ENCODE measurements at regions not wholly inside any gene's neighbourhood (a gene's known extent, or its start where the extent isn't known, plus 50 kb on each side); places are given as distances from the start of the nearest gene placed in this dataset.

GRCh38 chr4:35933901-35934300, 310.4 kb downstream of the ARAP2 start:
- H3K27me3 ChIP-seq (replicated peaks; ENCODE audit: insufficient read depth, low read depth, low read length, poor library complexity): no peaks in the 10 kb centered on the region
- CTCF ChIA-PET: interaction anchor here (0.6 kb wide), 1 partner anchor 206 kb away, joined by 3 read pairs; no protein-coding TSS in a partner anchor
- intact Hi-C loops (cut with micrococcal nuclease; ENCODE audit: unreplicated experiment): no loop called here
- no TSS peak for BruUV-seq (replicated peaks)
- no peak for TF ChIP-seq EZH2 (IDR thresholded peaks at IDR 0.05; ENCODE audit: borderline replicate concordance, low read depth, low read length, poor library complexity, severe bottlenecking)
- TF ChIP-seq, protein P1, sequence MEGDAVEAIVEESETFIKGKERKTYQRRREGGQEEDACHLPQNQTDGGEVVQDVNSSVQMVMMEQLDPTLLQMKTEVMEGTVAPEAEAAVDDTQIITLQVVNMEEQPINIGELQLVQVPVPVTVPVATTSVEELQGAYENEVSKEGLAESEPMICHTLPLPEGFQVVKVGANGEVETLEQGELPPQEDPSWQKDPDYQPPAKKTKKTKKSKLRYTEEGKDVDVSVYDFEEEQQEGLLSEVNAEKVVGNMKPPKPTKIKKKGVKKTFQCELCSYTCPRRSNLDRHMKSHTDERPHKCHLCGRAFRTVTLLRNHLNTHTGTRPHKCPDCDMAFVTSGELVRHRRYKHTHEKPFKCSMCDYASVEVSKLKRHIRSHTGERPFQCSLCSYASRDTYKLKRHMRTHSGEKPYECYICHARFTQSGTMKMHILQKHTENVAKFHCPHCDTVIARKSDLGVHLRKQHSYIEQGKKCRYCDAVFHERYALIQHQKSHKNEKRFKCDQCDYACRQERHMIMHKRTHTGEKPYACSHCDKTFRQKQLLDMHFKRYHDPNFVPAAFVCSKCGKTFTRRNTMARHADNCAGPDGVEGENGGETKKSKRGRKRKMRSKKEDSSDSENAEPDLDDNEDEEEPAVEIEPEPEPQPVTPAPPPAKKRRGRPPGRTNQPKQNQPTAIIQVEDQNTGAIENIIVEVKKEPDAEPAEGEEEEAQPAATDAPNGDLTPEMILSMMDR (conservative IDR thresholded peaks at IDR 0.05; ENCODE audit: low read depth, low read length): no peak
- no peaks in the 10 kb centered on the region for H3K36me3 ChIP-seq (ENCODE audit: insufficient read depth, low read length, poor library complexity, severe bottlenecking)
- H3K4me1 ChIP-seq (ENCODE audit: insufficient read depth, low read length, poor library complexity, severe bottlenecking): no peaks in the 10 kb centered on the region
- H3K4me3 ChIP-seq (ENCODE audit: low read depth, low read length, poor library complexity, severe bottlenecking): no peak overlapping the region
- POLR2A ChIA-PET (ENCODE audit: low non-redundant PET): no interaction called here
- H3K9me3 ChIP-seq (ENCODE audit: low read depth, low read length, poor library complexity, severe bottlenecking): no peaks in the 10 kb centered on the region
- H3K27ac ChIP-seq (ENCODE audit: low read depth, low read length, poor library complexity, severe bottlenecking): no peak overlapping the region
- no peak for DNase-seq (ENCODE audit: low spot score)

DNA sequence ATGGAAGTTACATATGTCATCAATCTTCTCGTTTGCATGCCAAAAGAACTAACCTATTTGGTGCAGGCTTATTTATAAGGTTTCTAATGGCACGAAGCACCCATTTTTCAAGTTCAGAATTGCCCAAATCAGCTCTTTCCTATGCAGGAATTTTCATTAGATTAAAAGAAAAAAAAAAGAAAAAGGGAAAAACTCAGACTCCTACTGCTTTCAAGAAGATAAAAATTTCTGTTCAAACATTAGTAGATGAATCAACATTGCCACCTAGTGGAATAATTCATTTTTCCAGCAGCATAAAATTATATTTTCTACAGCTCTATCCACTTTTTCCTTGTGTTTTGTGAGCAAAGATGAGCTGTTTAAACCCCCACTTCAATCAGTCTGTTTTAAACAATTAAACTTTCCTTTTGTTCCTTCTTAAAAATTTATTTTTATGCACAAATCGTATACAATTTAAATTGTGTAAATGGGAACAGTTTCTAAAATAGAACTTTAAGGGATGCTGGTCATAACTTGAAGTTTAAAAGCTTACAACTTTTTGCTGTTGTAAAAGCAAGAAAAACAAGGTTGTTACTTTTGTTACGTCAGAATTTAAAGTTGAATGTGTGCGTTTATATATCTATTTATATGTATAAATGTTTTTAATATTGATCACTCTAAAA, 309.9 kb downstream of the ARAP2 start:
- no peak for TF ChIP-seq EZH2 (IDR thresholded peaks at IDR 0.05; ENCODE audit: borderline replicate concordance, low read depth, low read length, poor library complexity, severe bottlenecking)
- TF ChIP-seq, protein P1 (conservative IDR thresholded peaks at IDR 0.05; ENCODE audit: low read depth, low read length): peak; percentile 64
- intact Hi-C loops (cut with micrococcal nuclease; ENCODE audit: unreplicated experiment): no loop called here
- no peaks in the 10 kb centered on the region for H3K27me3 ChIP-seq (replicated peaks; ENCODE audit: insufficient read depth, low read depth, low read length, poor library complexity)
- no peak overlapping the region for H3K27ac ChIP-seq (ENCODE audit: low read depth, low read length, poor library complexity, severe bottlenecking)
- POLR2A ChIA-PET (ENCODE audit: low non-redundant PET): no interaction called here
- H3K36me3 ChIP-seq (ENCODE audit: insufficient read depth, low read length, poor library complexity, severe bottlenecking): no peaks in the 10 kb centered on the region
- peak; percentile 39 for DNase-seq (ENCODE audit: low spot score)
- BruUV-seq (replicated peaks): no TSS peak
- no peaks in the 10 kb centered on the region for H3K4me1 ChIP-seq (ENCODE audit: insufficient read depth, low read length, poor library complexity, severe bottlenecking)
- CTCF ChIA-PET: no interaction called here
- no peaks in the 10 kb centered on the region for H3K9me3 ChIP-seq (ENCODE audit: low read depth, low read length, poor library complexity, severe bottlenecking)
- H3K4me3 ChIP-seq (ENCODE audit: low read depth, low read length, poor library complexity, severe bottlenecking): no peak overlapping the region

GRCh38 chr4:35938936-35939335, 305.4 kb downstream of the ARAP2 start:
- Histone ChIP-seq H3K4me1 (ENCODE audit: insufficient read depth, low read length, poor library complexity, severe bottlenecking) (no peaks in the 10 kb centered on the region), H3K36me3 (ENCODE audit: insufficient read depth, low read length, poor library complexity, severe bottlenecking) (no peaks in the 10 kb centered on the region), H3K4me3 (ENCODE audit: low read depth, low read length, poor library complexity, severe bottlenecking) (no peak overlapping the region), H3K27me3 (replicated peaks; ENCODE audit: insufficient read depth, low read depth, low read length, poor library complexity) (no peaks in the 10 kb centered on the region), H3K27ac (ENCODE audit: low read depth, low read length, poor library complexity, severe bottlenecking) (no peak overlapping the region), H3K9me3 (ENCODE audit: low read depth, low read length, poor library complexity, severe bottlenecking) (no peaks in the 10 kb centered on the region)
- no peak for TF ChIP-seq EZH2 (IDR thresholded peaks at IDR 0.05; ENCODE audit: borderline replicate concordance, low read depth, low read length, poor library complexity, severe bottlenecking)
- TF ChIP-seq, protein P1 (conservative IDR thresholded peaks at IDR 0.05; ENCODE audit: low read depth, low read length): no peak
- intact Hi-C loops (cut with micrococcal nuclease; ENCODE audit: unreplicated experiment): no loop called here
- CTCF ChIA-PET: no interaction called here
- DNase-seq (ENCODE audit: low spot score): no peak
- POLR2A ChIA-PET (ENCODE audit: low non-redundant PET): no interaction called here
- BruUV-seq (replicated peaks): no TSS peak
